BLaER1 treated with 17β-estradiol and CSF1 and Interleukin-3, amounts not matched to agents 10 nM and 100 nM (cell line): ENCODE measurements at regions not wholly inside any gene's neighbourhood (a gene's known extent, or its start where the extent isn't known, plus 50 kb on each side); places are given as distances from the start of the nearest gene placed in this dataset.

Source experiments
- H3K27ac ChIP-seq, 11 experiments: shearing (Covaris generic); formaldehyde crosslinking; 2 replicates each; pipeline ENCODE4 v1.8.1; 2022
- H3K27me3 ChIP-seq, 11 experiments: shearing (Covaris generic); formaldehyde crosslinking; 2 replicates each; pipeline ENCODE4 v1.8.1; 2022
- H3K36me3 ChIP-seq, 11 experiments: shearing (Covaris generic); formaldehyde crosslinking; 2 replicates each; pipeline ENCODE4 v1.8.1; 2022
- H3K4me1 ChIP-seq, 10 experiments: shearing (Covaris generic); formaldehyde crosslinking; 2 replicates each; pipeline ENCODE4 v1.8.1; 2022
- H3K4me2 ChIP-seq, 11 experiments: shearing (Covaris generic); formaldehyde crosslinking; 2 replicates each; pipeline ENCODE4 v1.8.1; 2022
- H3K4me3 ChIP-seq, 10 experiments: shearing (Covaris generic); formaldehyde crosslinking; 2 replicates each; pipeline ENCODE4 v1.8.1; 2022
- H3K9ac ChIP-seq, 11 experiments: shearing (Covaris generic); formaldehyde crosslinking; 2 replicates each; pipeline ENCODE4 v1.8.1; 2022
- H3K9me3 ChIP-seq, 11 experiments: shearing (Covaris generic); formaldehyde crosslinking; replicated peaks in 1 of 11; 2 replicates each; pipeline ENCODE4 v1.8.1; 2022
- H4K20me1 ChIP-seq, 11 experiments: shearing (Covaris generic); formaldehyde crosslinking; 2 replicates each; pipeline ENCODE4 v1.8.1; 2022
- Cebpa-rat ChIP-seq, 11 experiments: shearing (Covaris generic); IDR thresholded peaks; 2 replicates each; pipeline ENCODE4 v1.8.1; 2022

DNA sequence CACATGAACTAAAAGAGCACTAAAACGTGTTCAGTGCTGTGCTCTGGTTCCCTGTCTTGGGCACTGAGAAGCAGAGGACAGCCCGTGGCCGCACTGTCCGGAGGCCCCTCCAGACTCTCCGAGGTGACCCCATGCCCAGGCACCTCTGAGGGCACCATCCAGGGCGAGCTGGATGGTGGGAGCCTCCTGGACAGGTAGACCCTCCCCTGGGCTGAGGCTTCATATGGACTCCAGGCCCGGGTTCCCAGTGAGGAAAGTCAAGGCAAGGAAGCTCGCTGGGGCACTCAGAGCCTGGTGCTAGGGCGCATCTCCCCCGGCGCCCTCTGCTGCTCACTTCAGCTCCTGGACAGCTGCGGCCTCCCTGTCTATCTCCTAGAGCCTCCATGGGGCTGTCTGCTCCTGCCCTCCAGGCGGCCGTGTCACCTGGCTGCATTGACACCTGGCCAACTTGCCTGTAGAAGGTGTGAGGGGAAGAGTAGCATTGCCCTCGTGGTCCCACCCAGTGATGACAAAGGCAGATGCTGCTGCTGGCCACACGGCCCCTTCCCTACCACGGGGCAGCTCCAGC, 178.2 kb upstream of the IRX1 start:
- H3K27ac ChIP-seq, result no peak overlapping the region
- TF ChIP-seq Cebpa-rat (IDR thresholded peaks at IDR 0.05), result no peak
- no peaks in the 10 kb centered on the region for H3K4me1 ChIP-seq
- H3K4me3 ChIP-seq, result no peak overlapping the region
- H3K9me3 ChIP-seq, result peaks cover 0 to 6% (median 0%) of the 10 kb centered on the region in 11 experiments; a peak in 3 of 22 replicates
- H3K27me3 ChIP-seq, result no peaks in the 10 kb centered on the region
- H3K36me3 ChIP-seq, result no peaks in the 10 kb centered on the region
- no peaks in the 10 kb centered on the region for H4K20me1 ChIP-seq
- no peak overlapping the region for H3K4me2 ChIP-seq
- H3K9ac ChIP-seq, result no peak overlapping the region

DNA sequence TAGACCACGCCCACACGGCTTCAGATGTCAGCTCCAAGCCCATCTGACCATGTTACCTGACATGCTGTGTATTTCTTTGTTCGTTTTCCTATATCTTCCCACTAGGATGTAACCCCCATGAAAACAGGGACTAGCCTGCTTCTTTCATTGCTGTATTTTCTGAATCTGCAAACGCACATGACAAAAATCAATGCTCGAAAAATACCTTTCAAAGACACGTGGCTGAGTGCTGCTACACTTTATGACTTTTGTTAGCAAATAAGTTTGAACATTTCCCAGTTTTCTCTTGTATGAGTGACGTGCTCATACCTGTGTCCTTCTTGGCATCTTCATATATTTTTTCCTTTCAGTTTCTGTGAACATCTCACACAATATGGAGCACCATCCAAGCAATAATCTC, 181.3 kb upstream of the IRX1 start:
- Histone ChIP-seq H3K4me3 (no peak overlapping the region), H3K9me3 (peaks cover 19 to 25% (median 23%) of the 10 kb centered on the region in 11 experiments), H3K4me2 (no peak overlapping the region), H4K20me1 (no peaks in the 10 kb centered on the region), H3K27ac (no peak overlapping the region), H3K27me3 (no peaks in the 10 kb centered on the region), H3K36me3 (no peaks in the 10 kb centered on the region), H3K9ac (no peak overlapping the region), H3K4me1 (no peaks in the 10 kb centered on the region)
- TF ChIP-seq Cebpa-rat (IDR thresholded peaks at IDR 0.05), result no peak

DNA sequence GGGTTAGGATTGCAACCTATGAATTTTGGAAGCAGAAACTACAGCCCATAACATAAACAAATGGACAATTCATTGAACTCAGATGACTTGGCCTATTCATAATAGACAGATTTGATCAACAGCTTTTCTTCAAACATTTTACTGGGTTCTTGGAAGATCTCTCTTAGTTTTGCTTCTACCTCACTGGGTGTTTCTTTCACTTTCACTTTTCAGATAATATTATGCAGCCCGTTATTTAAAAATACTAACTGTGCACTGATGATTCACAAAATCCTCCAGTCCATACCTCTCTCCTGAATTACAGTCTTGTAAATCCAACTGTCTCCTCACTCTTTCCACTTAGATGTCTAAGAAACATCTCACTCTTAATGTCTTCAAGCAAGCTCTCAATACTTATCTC, 183.5 kb upstream of the IRX1 start:
- no peaks in the 10 kb centered on the region for H3K36me3 ChIP-seq
- H3K9ac ChIP-seq, result no peak overlapping the region
- no peak for TF ChIP-seq Cebpa-rat (IDR thresholded peaks at IDR 0.05)
- no peak overlapping the region for H3K27ac ChIP-seq
- no peaks in the 10 kb centered on the region for H3K4me1 ChIP-seq
- H4K20me1 ChIP-seq, result no peaks in the 10 kb centered on the region
- H3K27me3 ChIP-seq, result no peaks in the 10 kb centered on the region
- no peak overlapping the region for H3K4me3 ChIP-seq
- peaks cover 20 to 32% (median 27%) of the 10 kb centered on the region in 11 experiments for H3K9me3 ChIP-seq
- H3K4me2 ChIP-seq, result peak overlapping the region in 3 of 11 experiments; percentile 5 to 29 (median 16); a peak in 3 of 22 replicates

DNA sequence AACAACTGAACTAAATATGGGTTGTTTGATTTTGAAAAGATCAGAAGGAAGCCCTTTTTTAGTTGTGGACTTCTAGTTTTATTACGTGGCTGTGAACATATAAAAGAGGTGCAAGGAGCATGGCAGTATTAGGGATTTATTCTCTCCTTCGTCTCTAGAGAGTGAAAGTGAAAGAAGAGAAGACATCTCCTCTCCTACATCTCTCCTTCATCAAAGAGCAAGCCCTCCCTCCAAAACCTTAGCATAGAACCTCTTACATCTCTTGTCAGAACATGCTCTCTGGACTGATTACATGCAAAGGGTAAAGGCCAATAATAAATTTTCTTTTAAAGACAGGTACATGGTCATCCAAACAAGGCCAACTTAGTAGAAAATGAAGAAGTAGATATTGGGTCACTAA, 184.3 kb upstream of the IRX1 start:
- H3K27ac ChIP-seq, result no peak overlapping the region

DNA sequence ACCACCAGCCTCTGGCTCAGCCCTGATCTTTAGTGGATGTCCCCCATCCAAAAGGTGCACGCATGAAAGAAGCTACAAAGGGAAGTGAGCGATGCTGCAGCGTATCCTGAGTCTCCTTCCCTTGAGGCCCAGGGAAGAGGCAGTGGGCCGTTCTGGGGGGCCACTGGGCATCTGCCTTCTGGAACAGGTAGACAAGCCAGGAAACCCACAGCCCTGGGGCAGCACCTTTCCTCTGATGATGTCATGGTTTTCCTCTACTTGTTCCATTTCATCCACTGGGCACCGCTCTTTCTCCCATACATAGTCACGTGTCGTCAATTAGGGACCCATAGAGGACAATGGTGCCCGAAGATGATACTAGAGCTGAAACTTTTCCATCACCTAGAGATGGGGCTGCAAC, 194.0 kb upstream of the IRX1 start:
- Histone ChIP-seq H3K9me3 (peaks cover 23 to 38% (median 28%) of the 10 kb centered on the region in 11 experiments), H4K20me1 (no peaks in the 10 kb centered on the region), H3K4me1 (no peaks in the 10 kb centered on the region; a peak in 1 of 20 replicates), H3K9ac (no peak overlapping the region), H3K27ac (no peak overlapping the region), H3K4me2 (no peak overlapping the region), H3K4me3 (no peak overlapping the region), H3K27me3 (no peaks in the 10 kb centered on the region), H3K36me3 (no peaks in the 10 kb centered on the region)
- no peak for TF ChIP-seq Cebpa-rat (IDR thresholded peaks at IDR 0.05)

More for the DNA sequence above, 184.3 kb upstream of the IRX1 start:
- no peaks in the 10 kb centered on the region for H3K4me1 ChIP-seq
- no peak overlapping the region for H3K4me2 ChIP-seq
- no peaks in the 10 kb centered on the region for H3K27me3 ChIP-seq
- H3K9ac ChIP-seq, result no peak overlapping the region
- H4K20me1 ChIP-seq, result no peaks in the 10 kb centered on the region
- H3K36me3 ChIP-seq, result no peaks in the 10 kb centered on the region
- H3K9me3 ChIP-seq, result peaks cover 26 to 38% (median 34%) of the 10 kb centered on the region in 11 experiments
- TF ChIP-seq Cebpa-rat (IDR thresholded peaks at IDR 0.05), result no peak
- no peak overlapping the region for H3K4me3 ChIP-seq

DNA sequence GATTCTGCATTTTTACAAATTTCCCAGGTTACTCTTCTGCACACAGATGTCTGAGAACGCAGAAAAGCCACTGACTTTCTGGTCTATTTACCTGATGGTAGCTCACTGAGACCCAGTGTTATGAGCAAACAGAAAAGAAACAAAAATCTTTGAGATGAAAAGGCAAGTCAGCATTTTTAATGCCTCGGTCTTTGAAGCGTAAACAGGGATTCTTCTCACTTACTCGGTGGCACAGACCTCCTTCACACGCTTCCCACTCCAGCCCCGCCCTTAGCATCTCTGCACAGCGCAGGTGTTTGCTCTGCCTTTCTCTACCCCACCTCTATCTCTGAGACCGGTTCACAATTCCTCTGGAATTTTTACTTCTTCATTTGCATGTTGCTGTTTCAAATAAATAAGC, 195.0 kb upstream of the IRX1 start:
- no peak for TF ChIP-seq Cebpa-rat (IDR thresholded peaks at IDR 0.05)
- Histone ChIP-seq H3K9me3 (peaks cover 18 to 31% (median 21%) of the 10 kb centered on the region in 11 experiments), H3K27ac (no peak overlapping the region), H3K4me2 (no peak overlapping the region), H3K9ac (no peak overlapping the region), H3K36me3 (no peaks in the 10 kb centered on the region), H3K27me3 (no peaks in the 10 kb centered on the region), H3K4me1 (peaks cover 0 to under 1% (median 0%) of the 10 kb centered on the region in 10 experiments; a peak in 6 of 20 replicates), H3K4me3 (no peak overlapping the region), H4K20me1 (no peaks in the 10 kb centered on the region)

DNA sequence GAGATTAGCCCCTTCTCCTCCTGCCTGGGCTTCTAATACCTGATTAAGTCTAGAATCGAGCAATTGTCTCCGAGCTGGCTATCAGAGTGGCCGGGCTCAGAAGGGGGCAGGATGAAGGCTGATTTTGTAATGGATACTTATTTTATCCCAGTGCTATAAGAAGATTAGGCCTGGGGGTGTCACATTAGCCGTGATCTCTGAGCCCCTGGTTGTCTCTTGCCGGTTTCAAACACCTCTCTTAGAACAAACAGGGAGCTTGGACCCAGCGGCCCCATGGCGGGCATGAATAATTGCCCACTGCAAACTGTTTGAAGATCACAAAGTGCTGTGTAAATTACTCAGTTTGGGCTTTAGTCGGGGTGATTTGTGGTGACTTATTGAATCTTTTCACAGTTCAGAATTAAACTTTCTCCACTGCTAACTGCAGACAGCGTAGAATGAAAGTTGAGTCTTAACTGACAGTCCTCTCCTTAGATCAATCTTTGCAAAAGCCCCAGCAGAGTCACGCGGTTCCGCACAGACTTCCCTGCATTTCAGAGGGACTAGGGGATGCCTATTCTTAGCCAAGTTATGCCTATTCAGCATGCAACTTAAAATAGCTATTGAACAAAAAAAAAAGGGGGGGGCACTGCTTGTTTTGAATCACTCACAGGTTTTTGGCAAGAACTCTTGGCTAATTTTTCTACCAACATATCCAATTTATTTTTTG, 200.6 kb upstream of the IRX1 start:
- H3K36me3 ChIP-seq, result no peaks in the 10 kb centered on the region
- peaks cover 5 to 15% (median 10%) of the 10 kb centered on the region in 10 experiments; a peak in 17 of 20 replicates for H3K4me1 ChIP-seq
- no peaks in the 10 kb centered on the region for H4K20me1 ChIP-seq
- H3K27me3 ChIP-seq, result no peaks in the 10 kb centered on the region
- peaks cover 16 to 24% (median 20%) of the 10 kb centered on the region in 11 experiments for H3K9me3 ChIP-seq
- H3K9ac ChIP-seq, result peak overlapping the region in 2 of 11 experiments; percentile 19 to 30; a peak in 1 of 22 replicates
- no peak for TF ChIP-seq Cebpa-rat (IDR thresholded peaks at IDR 0.05)
- peak overlapping the region; percentile 12 to 72 (median 41); a peak in 20 of 22 replicates for H3K4me2 ChIP-seq
- no peak overlapping the region; a peak in 1 of 20 replicates for H3K4me3 ChIP-seq
- no peak overlapping the region for H3K27ac ChIP-seq

DNA sequence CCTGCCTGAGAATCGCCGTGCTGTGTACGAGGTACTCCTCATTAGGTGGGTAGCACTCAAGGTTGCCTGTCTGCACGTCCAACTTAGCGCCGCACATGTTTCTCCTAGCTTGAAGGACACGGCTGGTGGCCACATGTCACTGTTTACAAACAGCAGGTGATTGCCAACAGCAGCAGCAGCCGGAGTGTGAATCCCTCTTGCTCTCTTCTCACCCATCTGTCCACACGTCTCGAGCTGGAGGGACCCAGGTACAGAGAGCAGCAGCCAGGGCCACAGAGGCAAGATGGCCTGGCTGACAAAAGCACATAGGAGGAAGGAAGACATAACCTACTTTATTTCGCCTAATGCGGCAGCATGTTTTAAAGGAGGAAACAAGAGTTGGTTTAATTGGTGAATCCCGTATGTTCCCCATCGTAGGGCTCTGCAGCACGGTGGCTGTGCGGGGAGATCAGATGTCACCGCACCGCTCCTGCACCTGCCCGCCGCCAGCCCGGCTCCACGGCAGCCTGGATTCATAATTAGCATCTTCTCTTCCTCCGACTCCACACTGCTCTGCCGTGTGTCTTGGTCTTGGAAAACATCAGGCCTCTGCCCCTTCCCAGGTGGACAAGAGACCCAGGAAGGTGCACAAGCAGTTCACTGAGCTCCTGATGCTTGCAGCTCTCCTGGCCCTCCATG, 201.6 kb upstream of the IRX1 start:
- no peaks in the 10 kb centered on the region for H3K36me3 ChIP-seq

More for the DNA sequence above, 201.6 kb upstream of the IRX1 start:
- peaks cover 5 to 15% (median 10%) of the 10 kb centered on the region in 10 experiments; a peak in 17 of 20 replicates for H3K4me1 ChIP-seq
- H4K20me1 ChIP-seq, result no peaks in the 10 kb centered on the region
- TF ChIP-seq Cebpa-rat (IDR thresholded peaks at IDR 0.05), result no peak
- H3K9me3 ChIP-seq, result peaks cover 7 to 14% (median 10%) of the 10 kb centered on the region in 11 experiments
- no peaks in the 10 kb centered on the region for H3K27me3 ChIP-seq
- no peak overlapping the region for H3K4me3 ChIP-seq
- H3K4me2 ChIP-seq, result 0 out of 22 replicates have a peak overlapping the region, but pooled peaks of 1 of the 11 experiments have one; percentile 72
- H3K9ac ChIP-seq, result no peak overlapping the region
- H3K27ac ChIP-seq, result no peak overlapping the region
